NCI-H69 (cell line): ENCODE measurements at regions not wholly inside any gene's neighbourhood (a gene's known extent, or its start where the extent isn't known, plus 50 kb on each side); places are given as distances from the start of the nearest gene placed in this dataset.
A peak's percentile ranks its signal among the peaks of the same experiment; 100 is the strongest.
"Not testable (repeated sequence)": the region's sequence is repeated elsewhere in the genome, so short reads cannot be mapped to it uniquely, and the experiment has no call there.

Source experiments
- DNase-seq: peaks from one replicate; lab custom pipeline; 2025; lab: John Stamatoyannopoulos, UW

GRCh38 chr1:207196135-207196534 lies 92.1 kb downstream of the C4BPA start:
- DNase-seq = not testable (repeated sequence)

- DNase-seq = not testable (repeated sequence)
Measured at GRCh38 chr1:207201534-207201933, 97.5 kb downstream of the C4BPA start.

GRCh38 chr1:207202480-207202879 lies 98.4 kb downstream of the C4BPA start:
- no peak for DNase-seq

GRCh38 chr1:207203541-207203940 lies 99.5 kb downstream of the C4BPA start:
- DNase-seq = no peak

GRCh38 chr1:207205614-207206061 lies 101.6 kb downstream of the C4BPA start:
- no peak for DNase-seq

- DNase-seq = not testable (repeated sequence)
Measured at GRCh38 chr1:207208691-207209090, 104.7 kb downstream of the C4BPA start.

GRCh38 chr1:207214453-207214852 lies 107.0 kb upstream of the CD55 start:
- DNase-seq = no peak

GRCh38 chr1:207217778-207218511 lies 103.5 kb upstream of the CD55 start:
- no peak for DNase-seq

- peak; percentile 2 for DNase-seq
Measured at GRCh38 chr1:207218512-207219362, 102.7 kb upstream of the CD55 start.

GRCh38 chr1:207219979-207220889 lies 101.2 kb upstream of the CD55 start:
- no peak for DNase-seq

- no peak for DNase-seq
Measured at GRCh38 chr1:207221934-207222351, 99.5 kb upstream of the CD55 start.

GRCh38 chr1:207223162-207223561 lies 98.3 kb upstream of the CD55 start:
- DNase-seq = no peak

- no peak for DNase-seq
Measured at GRCh38 chr1:207224666-207225065, 96.8 kb upstream of the CD55 start.

- no peak for DNase-seq
Measured at GRCh38 chr1:207227131-207227630, 94.3 kb upstream of the CD55 start.

GRCh38 chr1:207228987-207229386 lies 92.5 kb upstream of the CD55 start:
- no peak for DNase-seq

- no peak for DNase-seq
Measured at GRCh38 chr1:207230441-207230840, 91.0 kb upstream of the CD55 start.

- DNase-seq = no peak
Measured at GRCh38 chr1:207234690-207235089, 86.8 kb upstream of the CD55 start.

- no peak for DNase-seq
Measured at GRCh38 chr1:207239874-207240273, 81.6 kb upstream of the CD55 start.

- no peak for DNase-seq
Measured at GRCh38 chr1:207240325-207241101, 81.0 kb upstream of the CD55 start.

GRCh38 chr1:207241164-207241934 lies 80.1 kb upstream of the CD55 start:
- DNase-seq = no peak
